DMS114 treated with DMSO at 0.1 percent for 48 hours (cell line): ENCODE measurements at regions not wholly inside any gene's neighbourhood (a gene's known extent, or its start where the extent isn't known, plus 50 kb on each side); places are given as distances from the start of the nearest gene placed in this dataset.

Experiments used
- DNase-seq: peaks from one replicate; lab custom pipeline; 2025; ENCODE audit not compliant: unreplicated experiment; lab: John Stamatoyannopoulos, UW

GRCh38 chr6:15779726-15780125 lies 116.9 kb upstream of the DTNBP1 start:
- no peak for DNase-seq

GRCh38 chr6:15776458-15776980 lies 113.7 kb upstream of the DTNBP1 start:
- DNase-seq: no peak

- DNase-seq: no peak
Observed at GRCh38 chr6:15775741-15776140, 112.9 kb upstream of the DTNBP1 start.

- no peak for DNase-seq
Observed at GRCh38 chr6:15775076-15775634, 112.3 kb upstream of the DTNBP1 start.

GRCh38 chr6:15773806-15774410 lies 111.1 kb upstream of the DTNBP1 start:
- DNase-seq: no peak

GRCh38 chr6:15770347-15771143 lies 107.7 kb upstream of the DTNBP1 start:
- DNase-seq: no peak

GRCh38 chr6:15769511-15770018 lies 106.7 kb upstream of the DTNBP1 start:
- DNase-seq: no peak

GRCh38 chr6:15768999-15769398 lies 106.2 kb upstream of the DTNBP1 start:
- DNase-seq: no peak

- no peak for DNase-seq
Observed at GRCh38 chr6:15763837-15764236, 101.0 kb upstream of the DTNBP1 start.

- DNase-seq: no peak
Observed at GRCh38 chr6:15763364-15763763, 100.5 kb upstream of the DTNBP1 start.

GRCh38 chr6:15761045-15761502 lies 98.2 kb upstream of the DTNBP1 start:
- DNase-seq: no peak

- no peak for DNase-seq
Observed at GRCh38 chr6:15758631-15759215, 95.9 kb upstream of the DTNBP1 start.

GRCh38 chr6:15755526-15755925 lies 92.7 kb upstream of the DTNBP1 start:
- DNase-seq: no peak

GRCh38 chr6:15754706-15755079 lies 91.9 kb upstream of the DTNBP1 start:
- no peak for DNase-seq

GRCh38 chr6:15754035-15754705 lies 91.3 kb upstream of the DTNBP1 start:
- DNase-seq: no peak

GRCh38 chr6:15752820-15753219 lies 90.0 kb upstream of the DTNBP1 start:
- DNase-seq: peak; percentile 20

GRCh38 chr6:15751721-15752350 lies 89.0 kb upstream of the DTNBP1 start:
- no peak for DNase-seq

GRCh38 chr6:15748341-15748740 lies 85.5 kb upstream of the DTNBP1 start:
- DNase-seq: no peak

GRCh38 chr6:15747354-15747883 lies 84.6 kb upstream of the DTNBP1 start:
- no peak for DNase-seq

GRCh38 chr6:15745781-15746180 lies 83.0 kb upstream of the DTNBP1 start:
- no peak for DNase-seq
